Uterus (tissue), 3 donors: ENCODE measurements at regions not wholly inside any gene's neighbourhood (a gene's known extent, or its start where the extent isn't known, plus 50 kb on each side); places are given as distances from the start of the nearest gene placed in this dataset.
A peak's percentile ranks its signal among the peaks of the same experiment; 100 is the strongest.

Experiments
- DNase-seq, 2 donors: peaks; one replicate each; pipeline ENCODE4 v3.0.0-alpha.2; 2019 to 2020
- H3K27ac ChIP-seq, 2 donors: fragments of 200-600 bp; sonication (generic); 1 replicate in 1 of 2; 2 replicates in 1 of 2; pipeline ENCODE4 v1.5.1; 2016 to 2018
- H3K27me3 ChIP-seq, 2 donors: fragments of 200-600 bp; sonication (generic); one replicate each; pipeline ENCODE4 v1.5.1; 2018 to 2019; ENCODE audit warnings: control low read depth in 1 of 2
- H3K36me3 ChIP-seq, 2 donors: fragments of 200-600 bp; sonication (generic); one replicate each; pipeline ENCODE4 v1.5.1; 2019; ENCODE audit warnings: control low read depth in 1 of 2
- H3K4me1 ChIP-seq, 2 donors: fragments of 200-600 bp; sonication (generic); one replicate each; pipeline ENCODE4 v1.5.1; 2018 to 2019; ENCODE audit warnings: control low read depth in 1 of 2
- H3K4me3 ChIP-seq, 2 donors: fragments of 200-600 bp; sonication (generic); 1 replicate in 1 of 2; 2 replicates in 1 of 2; pipeline ENCODE4 v1.5.1; 2018 to 2019; ENCODE audit warnings: mild to moderate bottlenecking in 1 of 2
- H3K9me3 ChIP-seq, 2 donors: fragments of 200-600 bp; sonication (generic); one replicate each; pipeline ENCODE4 v1.5.1; 2019; ENCODE audit warnings: control low read depth in 1 of 2
- CTCF ChIP-seq, 4 experiments: fragments of 200-600 bp in 2 of 4; fragments of 450-650 bp in 2 of 4; sonication (generic) in 2 of 4; IDR thresholded peaks; one replicate each; pipeline ENCODE4 v1.5.1; 2016 to 2019; ENCODE audit warnings: antibody characterized with exemption in 4 of 4, mild to moderate bottlenecking in 2 of 4, moderate library complexity in 1 of 4
- POLR2A ChIP-seq, 2 donors: fragments of 450-650 bp; IDR thresholded peaks; one replicate each; pipeline ENCODE4 v1.6.1; 2016; ENCODE audit warnings: antibody characterized with exemption in 2 of 2, mild to moderate bottlenecking in 1 of 2, moderate library complexity in 1 of 2
- intact Hi-C: fragments of 100-400 bp; cut with DNase I; formaldehyde crosslinking; loops from one replicate; pipeline ENCODE4 v1.15.1; 2023; ENCODE audit warnings: low total_unique reads
- donor health status: DM: yes; HTN: yes; CAD: no.

- TF ChIP-seq CTCF (IDR thresholded peaks at IDR 0.05) = no peak
- no peak for TF ChIP-seq POLR2A (IDR thresholded peaks at IDR 0.05)
- Histone ChIP-seq H3K4me1 (no peaks in the 10 kb centered on the region), H3K9me3 (no peaks in the 10 kb centered on the region), H3K4me3 (no peak overlapping the region), H3K27ac (no peak overlapping the region), H3K36me3 (no peaks in the 10 kb centered on the region), H3K27me3 (no peaks in the 10 kb centered on the region)
- intact Hi-C loops = no loop called here
- no peak for DNase-seq
Observed at GRCh38 chr1:168414914-168415313, 128.9 kb downstream of the XCL2 start.

- Histone ChIP-seq H3K27me3 (no peaks in the 10 kb centered on the region), H3K4me3 (no peak overlapping the region), H3K9me3 (no peaks in the 10 kb centered on the region), H3K36me3 (no peaks in the 10 kb centered on the region), H3K27ac (no peak overlapping the region), H3K4me1 (no peaks in the 10 kb centered on the region)
- intact Hi-C loops = no loop called here
- DNase-seq = no peak
- TF ChIP-seq POLR2A (IDR thresholded peaks at IDR 0.05) (no peak), CTCF (IDR thresholded peaks at IDR 0.05) (no peak)
Observed at GRCh38 chr1:168410464-168410863, 129.8 kb downstream of the TBX19 start.

DNA sequence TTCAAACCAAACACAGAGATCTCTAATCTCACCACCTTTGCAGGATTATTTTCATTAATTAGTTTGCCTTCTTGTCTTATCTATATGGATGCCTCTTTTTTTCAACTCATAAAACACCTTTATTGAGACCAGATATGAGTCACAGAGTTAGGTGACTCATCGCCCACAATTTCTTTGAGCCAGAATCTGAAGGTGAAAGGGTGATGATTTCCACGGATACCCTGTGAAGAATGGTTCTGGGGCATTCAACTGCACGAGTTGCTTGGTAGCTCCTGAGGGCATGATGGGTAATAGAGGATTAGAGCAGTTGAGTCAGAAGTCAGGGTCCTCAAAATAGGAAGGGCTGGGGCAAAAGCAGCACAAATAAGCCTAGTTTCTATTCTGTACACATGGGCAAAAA, 128.2 kb downstream of the TBX19 start:
- Histone ChIP-seq H3K4me3 (no peak overlapping the region), H3K27me3 (no peaks in the 10 kb centered on the region), H3K9me3 (no peaks in the 10 kb centered on the region), H3K27ac (peak overlapping the region in 1 of 2 donors; percentile 10), H3K36me3 (no peaks in the 10 kb centered on the region), H3K4me1 (no peaks in the 10 kb centered on the region)
- no peak for TF ChIP-seq POLR2A (IDR thresholded peaks at IDR 0.05)
- intact Hi-C loops = no loop called here
- no peak for DNase-seq

- intact Hi-C loops = no loop called here
- Histone ChIP-seq H3K4me1 (no peaks in the 10 kb centered on the region), H3K4me3 (no peak overlapping the region), H3K36me3 (no peaks in the 10 kb centered on the region), H3K27me3 (no peaks in the 10 kb centered on the region), H3K9me3 (no peaks in the 10 kb centered on the region), H3K27ac (peak overlapping the region in 1 of 2 donors; percentile 20)
- DNase-seq = no peak
- TF ChIP-seq CTCF (IDR thresholded peaks at IDR 0.05) = no peak
- no peak for TF ChIP-seq POLR2A (IDR thresholded peaks at IDR 0.05)
Observed at GRCh38 chr1:168408539-168408865, 127.8 kb downstream of the TBX19 start.

GRCh38 chr1:168407832-168408538, 127.3 kb downstream of the TBX19 start:
- Histone ChIP-seq H3K27ac (peak overlapping the region in 1 of 2 donors; percentile 20), H3K9me3 (no peaks in the 10 kb centered on the region), H3K36me3 (no peaks in the 10 kb centered on the region), H3K27me3 (no peaks in the 10 kb centered on the region), H3K4me3 (no peak overlapping the region), H3K4me1 (no peaks in the 10 kb centered on the region)
- no peak for DNase-seq
- intact Hi-C loops = no loop called here
- TF ChIP-seq POLR2A (IDR thresholded peaks at IDR 0.05) = no peak
- TF ChIP-seq CTCF (IDR thresholded peaks at IDR 0.05) = no peak
